GM18502 (cell line): ENCODE measurements at regions not wholly inside any gene's neighbourhood (a gene's known extent, or its start where the extent isn't known, plus 50 kb on each side); places are given as distances from the start of the nearest gene placed in this dataset.
A peak's percentile ranks its signal among the peaks of the same experiment; 100 is the strongest.
"Not testable (repeated sequence)": the region's sequence is repeated elsewhere in the genome, so short reads cannot be mapped to it uniquely, and the experiment has no call there.

Experiments used
- ATAC-seq: cut with Tn5 transposase; IDR thresholded peaks from one replicate; pipeline ENCODE4 v1.9.1; 2021; ENCODE audit warnings: mild to moderate bottlenecking; ENCODE audit not compliant: unreplicated experiment, poor library complexity

DNA sequence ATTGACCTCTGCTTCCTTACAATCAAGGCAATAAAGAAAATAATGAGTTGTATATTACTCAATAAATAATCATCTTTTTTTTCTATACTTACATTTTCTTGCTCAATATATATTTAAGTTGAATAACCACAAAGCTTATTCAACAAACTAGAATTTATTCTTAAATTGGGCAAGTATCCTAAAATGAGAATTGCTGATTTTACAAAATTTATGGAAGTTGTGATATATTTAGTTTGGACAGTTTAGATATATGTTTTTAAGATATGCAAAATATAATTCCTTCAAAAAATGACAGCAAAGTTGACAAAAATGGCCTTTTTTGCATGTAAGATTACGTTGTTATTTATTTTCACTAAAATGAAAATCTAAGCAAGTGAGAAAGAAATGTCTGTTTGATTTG lies 305.7 kb upstream of the GRIN3A start:
- ATAC-seq, result no peak

GRCh38 chr9:102038006-102038405 lies 299.6 kb upstream of the GRIN3A start:
- no peak for ATAC-seq

DNA sequence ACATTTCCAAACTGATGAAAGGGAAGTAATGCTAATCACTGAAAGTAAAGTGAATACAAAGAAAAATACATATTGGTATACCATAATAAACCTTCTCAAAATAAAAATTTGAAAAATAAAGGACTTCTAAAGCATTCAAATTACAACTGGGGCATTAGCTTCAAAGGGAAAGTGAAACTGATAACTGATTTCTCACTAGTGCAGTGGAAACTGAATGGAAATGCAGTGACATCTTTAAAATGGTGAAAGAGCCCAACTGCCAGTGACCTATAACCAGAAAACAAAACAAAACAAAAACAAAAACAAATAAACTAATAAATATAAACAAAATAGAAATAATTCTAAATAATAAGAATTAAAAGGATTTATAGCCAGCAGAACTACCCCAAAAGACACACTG lies 297.5 kb upstream of the GRIN3A start:
- ATAC-seq, result peak; percentile 79

- no peak for ATAC-seq
Measured at GRCh38 chr9:102032614-102033013, 294.2 kb upstream of the GRIN3A start.

DNA sequence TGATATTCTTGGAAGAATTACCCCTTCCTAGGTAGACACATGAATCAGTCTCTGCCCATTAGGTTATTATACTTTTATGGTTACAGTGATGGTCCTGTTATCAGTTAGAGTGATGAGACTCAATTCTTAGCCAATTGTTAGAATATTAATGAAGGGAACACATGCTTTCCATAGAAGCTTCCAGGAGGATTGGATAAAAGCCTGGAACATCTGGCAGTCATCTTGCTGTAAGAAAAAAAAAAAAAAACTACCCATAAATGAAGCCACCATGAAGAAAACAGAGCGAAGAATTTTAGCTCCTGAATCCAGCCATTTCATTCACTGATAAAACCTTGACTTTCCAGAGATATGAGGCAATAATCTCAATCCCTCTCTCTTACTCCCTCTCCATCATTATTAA lies 262.5 kb upstream of the GRIN3A start:
- ATAC-seq, result no peak

GRCh38 chr9:101999441-101999840 lies 261.0 kb upstream of the GRIN3A start:
- no peak for ATAC-seq

- ATAC-seq, result no peak
Measured at GRCh38 chr9:101995231-101995630, 256.8 kb upstream of the GRIN3A start.

DNA sequence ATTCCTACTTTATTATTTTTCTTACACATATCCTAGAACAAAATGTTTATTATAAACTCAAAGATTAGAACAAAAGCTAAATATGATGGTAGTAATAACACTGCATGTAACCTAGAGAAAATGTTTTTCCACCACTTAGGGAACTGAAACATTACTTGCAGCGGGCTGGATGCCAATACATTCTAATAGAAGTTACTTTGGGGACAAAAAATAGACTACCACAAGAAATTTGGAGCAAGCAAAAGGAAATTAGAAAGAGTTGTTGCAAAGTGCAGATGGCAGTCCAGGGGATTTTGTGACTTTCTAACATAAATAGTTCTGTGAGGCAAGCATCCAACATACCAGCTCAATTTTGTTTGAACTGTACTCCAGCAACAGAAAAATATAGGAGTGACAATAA lies 255.3 kb upstream of the GRIN3A start:
- no peak for ATAC-seq

DNA sequence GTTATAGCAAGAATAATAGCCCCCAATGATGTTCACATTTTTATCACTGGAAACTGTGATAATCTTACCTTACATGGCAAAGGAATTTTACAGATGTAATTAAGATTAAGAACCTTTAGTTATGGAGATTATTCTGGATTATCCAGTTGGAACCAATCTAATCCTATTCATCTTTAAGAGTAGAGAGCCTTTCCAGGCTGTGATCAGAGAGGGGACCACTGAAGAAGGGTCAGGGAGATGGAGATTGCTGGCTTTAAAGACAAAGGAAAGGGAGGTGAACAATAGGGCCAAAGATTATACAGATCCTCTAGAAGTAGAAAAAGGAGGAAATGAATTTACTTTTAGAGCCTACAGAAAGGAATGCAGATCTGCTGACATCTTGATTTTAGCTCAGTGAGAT lies 253.5 kb upstream of the GRIN3A start:
- no peak for ATAC-seq

GRCh38 chr9:101977614-101978210 lies 239.3 kb upstream of the GRIN3A start:
- ATAC-seq, result peak; percentile 86

- ATAC-seq, result no peak
Measured at GRCh38 chr9:101970609-101971008, 232.2 kb upstream of the GRIN3A start.

GRCh38 chr9:101968392-101968791 lies 229.9 kb upstream of the GRIN3A start:
- no peak for ATAC-seq

DNA sequence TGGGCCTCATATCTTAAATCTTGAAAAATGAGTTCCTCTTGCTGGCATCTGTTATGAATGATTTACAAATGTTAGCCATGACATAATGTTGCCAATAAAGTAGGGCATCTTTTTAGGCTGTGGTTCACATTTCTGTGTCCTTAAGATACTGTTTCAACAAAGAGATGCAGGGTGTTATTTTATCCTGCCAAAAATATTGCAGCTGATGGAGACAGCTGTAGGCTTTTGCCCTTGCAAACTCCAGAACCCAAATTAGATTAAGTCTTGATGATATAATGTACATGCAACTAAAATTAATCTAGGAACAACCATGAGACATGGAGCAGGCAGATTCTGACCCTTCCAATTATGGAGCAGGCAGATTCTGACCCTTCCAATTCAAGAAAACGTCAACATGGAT lies 228.2 kb upstream of the GRIN3A start:
- no peak for ATAC-seq

- ATAC-seq, result no peak
Measured at GRCh38 chr9:101957705-101958104, 219.3 kb upstream of the GRIN3A start.

GRCh38 chr9:101951598-101951997 lies 213.2 kb upstream of the GRIN3A start:
- ATAC-seq, result no peak

- ATAC-seq, result no peak
Measured at GRCh38 chr9:101931756-101932155, 193.3 kb upstream of the GRIN3A start.

DNA sequence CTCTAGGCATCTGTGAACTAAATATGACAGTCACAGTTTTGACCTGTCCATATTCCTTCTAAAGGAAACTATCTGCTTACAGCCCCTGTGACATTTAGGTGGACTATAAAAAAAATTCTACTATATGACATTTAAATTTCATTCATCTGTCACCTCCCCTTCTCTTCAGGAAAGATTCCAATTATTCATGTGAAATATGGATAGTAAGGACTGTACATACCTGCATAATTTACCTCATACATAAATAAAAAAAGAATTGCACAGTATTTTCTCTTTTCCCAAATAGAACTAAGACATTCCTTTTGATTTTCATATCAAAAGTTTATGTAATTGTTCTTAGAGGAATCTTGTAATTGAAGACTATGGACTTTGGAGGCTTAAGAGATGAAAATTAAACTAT lies 192.3 kb upstream of the GRIN3A start:
- no peak for ATAC-seq

- ATAC-seq, result no peak
Measured at GRCh38 chr9:101925498-101925897, 187.1 kb upstream of the GRIN3A start.

GRCh38 chr9:101923451-101923850 lies 185.0 kb upstream of the GRIN3A start:
- no peak for ATAC-seq

DNA sequence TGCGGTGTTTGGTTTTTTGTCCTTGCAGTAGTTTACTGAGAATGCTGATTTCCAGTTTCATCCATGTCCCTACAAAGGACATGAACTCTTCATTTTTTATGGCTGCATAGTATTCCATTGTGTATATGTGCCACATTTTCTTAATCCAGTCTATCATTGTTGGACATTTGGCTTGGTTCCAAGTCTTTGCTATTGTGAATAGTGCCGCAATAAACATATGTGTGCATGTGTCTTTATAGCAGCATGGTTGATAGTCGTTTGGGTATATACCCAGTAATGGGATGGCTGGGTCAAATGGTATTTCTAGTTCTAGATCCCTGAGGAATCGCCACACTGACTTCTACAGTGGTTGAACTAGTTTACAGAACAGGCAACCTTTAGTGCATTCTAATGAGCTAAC lies 178.5 kb upstream of the GRIN3A start:
- ATAC-seq, result not testable (repeated sequence)

- ATAC-seq, result no peak
Measured at GRCh38 chr9:101915482-101915881, 177.0 kb upstream of the GRIN3A start.

DNA sequence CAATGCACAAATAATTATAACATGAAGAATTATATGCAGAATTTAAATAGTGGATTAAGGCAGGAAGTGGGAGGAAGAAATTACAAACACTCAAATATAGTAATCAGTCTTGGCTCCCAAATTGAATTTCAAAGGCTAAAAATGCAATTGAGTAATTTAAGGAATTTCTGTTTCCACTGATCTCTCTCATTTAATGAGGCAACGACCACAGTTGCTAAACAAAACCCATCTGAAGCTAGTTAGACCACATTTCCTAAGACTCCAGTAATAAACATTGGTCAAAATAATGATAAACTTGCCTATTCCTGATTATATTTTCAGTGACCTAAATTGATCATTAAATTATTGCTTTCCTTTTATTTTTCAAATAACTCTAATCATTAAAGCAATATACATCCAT lies 174.3 kb upstream of the GRIN3A start:
- ATAC-seq, result no peak

- no peak for ATAC-seq
Measured at GRCh38 chr9:101907466-101907865, 169.0 kb upstream of the GRIN3A start.
